T-helper 1 cell treated with Interleukin-12 subunit alpha and Interleukin-12 subunit beta and Interleukin-4 antibody, amounts not matched to agents 30 ng/mL and 1 ng/mL, for 36 hours (primary cell): ENCODE measurements at regions not wholly inside any gene's neighbourhood (a gene's known extent, or its start where the extent isn't known, plus 50 kb on each side); places are given as distances from the start of the nearest gene placed in this dataset.

Experiments
- intact Hi-C: fragments of 100-400 bp; cut with micrococcal nuclease; formaldehyde crosslinking; loops from one replicate; pipeline ENCODE4 v1.15.1; 2024

- intact Hi-C loops: no loop called here
Measured at GRCh38 chr6:44050872-44051505, 76.3 kb downstream of the MRPL14 start.

GRCh38 chr6:44049989-44050871 is 77.0 kb downstream of the MRPL14 start:
- intact Hi-C loops: loop anchor here (1.0 kb wide), 1 partner anchor 23 kb away; no protein-coding TSS in a partner anchor

GRCh38 chr6:44049163-44049988 is 77.9 kb downstream of the MRPL14 start:
- intact Hi-C loops: loop anchor here (1.0 kb wide), 1 partner anchor 24 kb away; no protein-coding TSS in a partner anchor

GRCh38 chr6:44048277-44048676 is 79.0 kb downstream of the MRPL14 start:
- intact Hi-C loops: no loop called here

- intact Hi-C loops: no loop called here
Measured at GRCh38 chr6:44047801-44048200, 79.5 kb downstream of the MRPL14 start.

GRCh38 chr6:44047179-44047546 is 80.1 kb downstream of the MRPL14 start:
- intact Hi-C loops: no loop called here

- intact Hi-C loops: no loop called here
Measured at GRCh38 chr6:44046516-44047178, 80.6 kb downstream of the MRPL14 start.

- intact Hi-C loops: no loop called here
Measured at GRCh38 chr6:44045672-44046015, 81.6 kb downstream of the MRPL14 start.

GRCh38 chr6:44044940-44045671 is 82.1 kb downstream of the MRPL14 start:
- intact Hi-C loops: no loop called here

- intact Hi-C loops: no loop called here
Measured at GRCh38 chr6:44044154-44044539, 83.1 kb downstream of the MRPL14 start.

- intact Hi-C loops: no loop called here
Measured at GRCh38 chr6:44043479-44044153, 83.6 kb downstream of the MRPL14 start.

GRCh38 chr6:44042989-44043478 is 84.2 kb downstream of the MRPL14 start:
- intact Hi-C loops: no loop called here

- intact Hi-C loops: no loop called here
Measured at GRCh38 chr6:44042261-44042988, 84.8 kb downstream of the MRPL14 start.

- intact Hi-C loops: no loop called here
Measured at GRCh38 chr6:44041461-44042260, 85.6 kb downstream of the MRPL14 start.

- intact Hi-C loops: no loop called here
Measured at GRCh38 chr6:44040786-44041185, 86.5 kb downstream of the MRPL14 start.

- intact Hi-C loops: no loop called here
Measured at GRCh38 chr6:44039839-44040350, 87.4 kb downstream of the MRPL14 start.

- intact Hi-C loops: no loop called here
Measured at GRCh38 chr6:44039191-44039719, 88.0 kb downstream of the MRPL14 start.

- intact Hi-C loops: no loop called here
Measured at GRCh38 chr6:44038543-44039065, 88.6 kb downstream of the MRPL14 start.
